Subcutaneous abdominal adipose tissue (tissue), 5 donors: ENCODE measurements at regions not wholly inside any gene's neighbourhood (a gene's known extent, or its start where the extent isn't known, plus 50 kb on each side); places are given as distances from the start of the nearest gene placed in this dataset.
"Not testable (repeated sequence)": the region's sequence is repeated elsewhere in the genome, so short reads cannot be mapped to it uniquely, and the experiment has no call there.

Experiments used
- H3K27ac ChIP-seq: one replicate; pipeline ENCODE4 v1.7.0; 2013; ENCODE audit warnings: low read depth, mild to moderate bottlenecking, inconsistent platforms, low read length, moderate library complexity
- H3K27me3 ChIP-seq, 5 donors: one replicate each; pipeline ENCODE4 v1.7.0; 2013; ENCODE audit warnings: low read length in 5 of 5, inconsistent platforms in 1 of 5; ENCODE audit not compliant: control insufficient read depth in 5 of 5, insufficient read depth in 4 of 5
- H3K36me3 ChIP-seq, 5 donors: one replicate each; pipeline ENCODE4 v1.7.0; 2013; ENCODE audit warnings: low read length in 5 of 5; ENCODE audit not compliant: control insufficient read depth in 5 of 5, insufficient read depth in 5 of 5
- H3K4me1 ChIP-seq, 5 donors: one replicate each; pipeline ENCODE4 v1.7.0; 2013; ENCODE audit warnings: low read length in 5 of 5, mild to moderate bottlenecking in 3 of 5, moderate library complexity in 1 of 5; ENCODE audit not compliant: control insufficient read depth in 5 of 5, insufficient read depth in 5 of 5
- H3K4me3 ChIP-seq, 5 donors: one replicate each; pipeline ENCODE4 v1.7.0; 2013; ENCODE audit warnings: low read length in 5 of 5, low read depth in 1 of 5
- H3K9ac ChIP-seq, 5 donors: one replicate each; pipeline ENCODE4 v1.7.0; 2013; ENCODE audit warnings: low read length in 5 of 5, mild to moderate bottlenecking in 4 of 5, moderate library complexity in 3 of 5
- H3K9me3 ChIP-seq, 5 donors: one replicate each; pipeline ENCODE4 v1.7.0; 2013; ENCODE audit warnings: low read length in 5 of 5; ENCODE audit not compliant: control insufficient read depth in 5 of 5
- donor health status: healthy.
- donor health status: healthy.
- donor health status: healthy.
- donor health status: healthy.
- donor health status: healthy.

- H3K27me3 ChIP-seq, H3K27ac ChIP-seq, H3K4me1 ChIP-seq, H3K9me3 ChIP-seq, H3K4me3 ChIP-seq, H3K36me3 ChIP-seq, H3K9ac ChIP-seq: not testable (repeated sequence)
Observed at GRCh38 chr13:56188582-56188981, 952.1 kb upstream of the PRR20A start.

DNA sequence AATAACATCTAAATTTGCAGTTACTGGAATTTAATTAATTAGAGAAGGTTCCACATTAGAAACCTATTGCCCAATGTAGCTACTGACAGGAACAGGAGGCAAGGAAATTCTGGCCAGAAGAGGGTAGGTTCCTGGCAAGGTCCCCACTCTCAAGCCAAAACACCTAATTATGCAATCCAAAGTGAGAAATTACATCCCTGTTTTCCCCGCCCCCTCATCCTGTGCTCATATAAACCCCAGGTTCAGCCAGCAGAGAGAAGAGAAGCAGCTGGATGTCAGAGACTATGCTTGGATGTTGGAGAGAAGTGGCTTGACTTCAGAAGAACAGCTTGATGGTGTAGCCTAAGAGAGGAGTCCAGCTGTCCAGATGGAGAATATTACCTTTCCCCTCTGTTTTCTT, 951.3 kb upstream of the PRR20A start:
- Histone ChIP-seq H3K36me3 (no peaks in the 10 kb centered on the region), H3K27me3 (no peaks in the 10 kb centered on the region), H3K4me3 (no peak overlapping the region), H3K9me3 (peaks cover 0 to 7% (median 6%) of the 10 kb centered on the region in 5 donors), H3K27ac (no peak overlapping the region), H3K9ac (no peak overlapping the region), H3K4me1 (peaks cover 0 to 5% (median 0%) of the 10 kb centered on the region in 5 donors)

GRCh38 chr13:56189978-56190377, 950.7 kb upstream of the PRR20A start:
- Histone ChIP-seq H3K9ac (no peak overlapping the region), H3K9me3 (peaks cover 0 to 7% (median 6%) of the 10 kb centered on the region in 5 donors), H3K27me3 (no peaks in the 10 kb centered on the region), H3K4me1 (peaks cover 0 to 5% (median 0%) of the 10 kb centered on the region in 5 donors), H3K36me3 (no peaks in the 10 kb centered on the region), H3K4me3 (no peak overlapping the region), H3K27ac (no peak overlapping the region)

- no peak overlapping the region for H3K4me3 ChIP-seq
- H3K27ac ChIP-seq: no peak overlapping the region
- no peak overlapping the region for H3K9ac ChIP-seq
- H3K9me3 ChIP-seq: peaks cover 0 to 3% (median 0%) of the 10 kb centered on the region in 5 donors
- no peaks in the 10 kb centered on the region for H3K4me1 ChIP-seq
- H3K36me3 ChIP-seq: no peaks in the 10 kb centered on the region
- no peaks in the 10 kb centered on the region for H3K27me3 ChIP-seq
Observed at GRCh38 chr13:56198350-56198749, 942.4 kb upstream of the PRR20A start.

DNA sequence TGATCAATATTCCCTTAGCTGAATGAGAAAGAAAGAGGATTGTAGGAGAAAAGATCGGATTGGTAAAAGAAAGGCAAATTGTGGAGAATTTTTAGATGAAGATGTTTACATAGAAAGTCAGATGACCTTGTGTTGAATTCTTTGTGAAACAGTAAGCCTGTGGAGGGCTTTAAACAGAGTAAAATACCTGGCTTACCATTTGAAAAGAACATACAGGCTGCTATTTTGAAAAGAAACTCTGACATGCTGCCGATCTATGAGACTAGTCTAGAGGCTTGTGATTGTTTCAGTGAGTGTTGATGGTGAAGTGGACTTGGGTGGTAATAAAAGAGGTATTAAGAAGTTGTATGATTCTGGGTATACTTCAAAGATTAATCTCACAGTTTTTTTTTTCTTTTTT, 938.9 kb upstream of the PRR20A start:
- Histone ChIP-seq H3K27me3 (no peaks in the 10 kb centered on the region), H3K9ac (no peak overlapping the region), H3K27ac (no peak overlapping the region), H3K4me1 (no peaks in the 10 kb centered on the region), H3K9me3 (peaks cover 0 to 3% (median 0%) of the 10 kb centered on the region in 5 donors), H3K4me3 (no peak overlapping the region), H3K36me3 (no peaks in the 10 kb centered on the region)

- Histone ChIP-seq H3K27me3 (no peaks in the 10 kb centered on the region), H3K9ac (no peak overlapping the region), H3K36me3 (no peaks in the 10 kb centered on the region), H3K9me3 (peaks cover 0 to 7% (median 0%) of the 10 kb centered on the region in 5 donors), H3K4me3 (no peak overlapping the region), H3K4me1 (no peaks in the 10 kb centered on the region), H3K27ac (no peak overlapping the region)
Observed at GRCh38 chr13:56216221-56216620, 924.5 kb upstream of the PRR20A start.

DNA sequence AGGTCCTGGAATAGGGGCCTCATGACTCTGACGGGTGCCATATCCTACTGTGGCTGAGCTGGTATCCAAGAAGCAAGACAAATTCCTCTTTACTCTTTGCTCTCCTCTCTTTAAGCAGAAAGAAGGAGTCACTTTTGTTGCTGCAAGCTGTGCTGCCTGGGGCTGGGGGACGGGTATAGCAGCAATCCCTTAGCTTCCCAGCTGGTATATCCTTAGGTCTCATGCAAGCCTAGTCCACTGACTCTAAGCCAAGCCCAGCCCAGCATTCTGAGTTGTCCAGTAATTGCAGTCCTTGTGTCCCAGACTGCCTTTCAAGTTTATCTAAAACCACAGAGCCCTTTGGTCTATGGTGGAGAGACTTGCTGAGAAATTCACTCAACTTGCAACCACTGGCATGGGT, 893.0 kb upstream of the PRR20A start:
- Histone ChIP-seq H3K27me3 (no peaks in the 10 kb centered on the region), H3K27ac (no peak overlapping the region), H3K4me1 (no peaks in the 10 kb centered on the region), H3K36me3 (no peaks in the 10 kb centered on the region), H3K4me3 (no peak overlapping the region), H3K9me3 (peaks cover 0 to 7% (median 0%) of the 10 kb centered on the region in 5 donors), H3K9ac (no peak overlapping the region)

GRCh38 chr13:56271686-56272085, 869.0 kb upstream of the PRR20A start:
- Histone ChIP-seq H3K4me1 (no peaks in the 10 kb centered on the region), H3K4me3 (no peak overlapping the region), H3K27me3 (no peaks in the 10 kb centered on the region), H3K9me3 (no peaks in the 10 kb centered on the region), H3K36me3 (no peaks in the 10 kb centered on the region), H3K9ac (no peak overlapping the region), H3K27ac (no peak overlapping the region)

GRCh38 chr13:56283262-56283828, 857.4 kb upstream of the PRR20A start:
- H3K9ac ChIP-seq: no peak overlapping the region
- H3K4me1 ChIP-seq: peaks cover 0 to 13% (median 0%) of the 10 kb centered on the region in 5 donors
- no peaks in the 10 kb centered on the region for H3K27me3 ChIP-seq
- H3K9me3 ChIP-seq: peaks cover 0 to 4% (median 0%) of the 10 kb centered on the region in 5 donors
- no peak overlapping the region for H3K27ac ChIP-seq
- no peak overlapping the region for H3K4me3 ChIP-seq
- no peaks in the 10 kb centered on the region for H3K36me3 ChIP-seq

GRCh38 chr13:56299650-56300049, 841.1 kb upstream of the PRR20A start:
- peaks cover 0 to 7% (median 4%) of the 10 kb centered on the region in 5 donors for H3K4me1 ChIP-seq
- no peak overlapping the region for H3K4me3 ChIP-seq
- H3K9me3 ChIP-seq: peaks cover 0 to 4% (median 0%) of the 10 kb centered on the region in 5 donors
- H3K9ac ChIP-seq: no peak overlapping the region
- no peak overlapping the region for H3K27ac ChIP-seq
- H3K27me3 ChIP-seq: no peaks in the 10 kb centered on the region
- no peaks in the 10 kb centered on the region for H3K36me3 ChIP-seq
